Type B pancreatic cell (in vitro differentiated cells): ENCODE measurements at regions not wholly inside any gene's neighbourhood (a gene's known extent, or its start where the extent isn't known, plus 50 kb on each side); places are given as distances from the start of the nearest gene placed in this dataset.

ENCODE experiments used
- DNase-seq: peaks from one replicate; pipeline ENCODE4 v3.0.0; 2021; ENCODE audit warnings: mixed read lengths; ENCODE audit not compliant: unreplicated experiment; ENCODE audit errors: extremely low spot score
- H3K27ac Mint-ChIP-seq: 2 replicates; pipeline ENCODE4 v1.8.0; 2021; ENCODE audit warnings: mild to moderate bottlenecking, mixed read lengths
- H3K27me3 Mint-ChIP-seq: 2 replicates; pipeline ENCODE4 v1.8.0; 2021; ENCODE audit warnings: mixed read lengths
- H3K36me3 Mint-ChIP-seq: 2 replicates; pipeline ENCODE4 v1.8.0; 2021; ENCODE audit warnings: mixed read lengths
- H3K4me1 Mint-ChIP-seq: one replicate; pipeline ENCODE4 v1.8.0; 2021; ENCODE audit warnings: mixed read lengths; ENCODE audit not compliant: unreplicated experiment
- H3K4me3 Mint-ChIP-seq: 2 replicates; pipeline ENCODE4 v1.8.0; 2021; ENCODE audit warnings: mild to moderate bottlenecking, mixed read lengths
- H3K9me3 Mint-ChIP-seq: 2 replicates; pipeline ENCODE4 v1.8.0; 2021; ENCODE audit warnings: mixed read lengths
- CTCF ChIP-seq: fragments of 200-600 bp; sonication (generic); conservative IDR thresholded peaks from 2 replicates; pipeline ENCODE4 v1.5.0; 2021; ENCODE audit warnings: antibody characterized with exemption, mild to moderate bottlenecking

- Mint-ChIP-seq H3K9me3 (no peaks in the 10 kb centered on the region), H3K36me3 (no peaks in the 10 kb centered on the region), H3K27me3 (no peaks in the 10 kb centered on the region), H3K4me3 (no peak overlapping the region), H3K27ac (no peak overlapping the region), H3K4me1 (peaks cover 24% of the 10 kb centered on the region)
- no peak for DNase-seq
- no peak for TF ChIP-seq CTCF
Observed at GRCh38 chr5:112642885-112643284, 94.8 kb upstream of the APC start.

GRCh38 chr5:112643339-112643971, 94.2 kb upstream of the APC start:
- DNase-seq: no peak
- H3K9me3 Mint-ChIP-seq: no peaks in the 10 kb centered on the region
- peaks cover 22% of the 10 kb centered on the region for H3K4me1 Mint-ChIP-seq
- no peaks in the 10 kb centered on the region for H3K27me3 Mint-ChIP-seq
- no peak overlapping the region for H3K27ac Mint-ChIP-seq
- H3K4me3 Mint-ChIP-seq: no peak overlapping the region
- TF ChIP-seq CTCF: no peak
- no peaks in the 10 kb centered on the region for H3K36me3 Mint-ChIP-seq

GRCh38 chr5:112646139-112646936, 91.3 kb upstream of the APC start:
- no peak for TF ChIP-seq CTCF
- Mint-ChIP-seq H3K9me3 (peaks cover 3% of the 10 kb centered on the region), H3K4me3 (no peak overlapping the region), H3K36me3 (no peaks in the 10 kb centered on the region), H3K27ac (no peak overlapping the region), H3K4me1 (peaks cover 23% of the 10 kb centered on the region), H3K27me3 (no peaks in the 10 kb centered on the region)
- DNase-seq: no peak

GRCh38 chr5:112647428-112647827, 90.3 kb upstream of the APC start:
- Mint-ChIP-seq H3K36me3 (no peaks in the 10 kb centered on the region), H3K9me3 (peaks cover 3% of the 10 kb centered on the region), H3K27me3 (no peaks in the 10 kb centered on the region), H3K27ac (no peak overlapping the region), H3K4me3 (no peak overlapping the region), H3K4me1 (peaks cover 23% of the 10 kb centered on the region)
- TF ChIP-seq CTCF: no peak
- no peak for DNase-seq

GRCh38 chr5:112648264-112648663, 89.4 kb upstream of the APC start:
- DNase-seq: no peak
- no peaks in the 10 kb centered on the region for H3K36me3 Mint-ChIP-seq
- H3K9me3 Mint-ChIP-seq: peaks cover 3% of the 10 kb centered on the region
- no peak overlapping the region for H3K27ac Mint-ChIP-seq
- no peak overlapping the region for H3K4me3 Mint-ChIP-seq
- no peak for TF ChIP-seq CTCF
- no peaks in the 10 kb centered on the region for H3K27me3 Mint-ChIP-seq
- peaks cover 24% of the 10 kb centered on the region for H3K4me1 Mint-ChIP-seq
